GM18873 (cell line): ENCODE measurements at regions not wholly inside any gene's neighbourhood (a gene's known extent, or its start where the extent isn't known, plus 50 kb on each side); places are given as distances from the start of the nearest gene placed in this dataset.
A peak's percentile ranks its signal among the peaks of the same experiment; 100 is the strongest.
"Not testable (repeated sequence)": the region's sequence is repeated elsewhere in the genome, so short reads cannot be mapped to it uniquely, and the experiment has no call there.

ENCODE experiments used
- ATAC-seq: cut with Tn5 transposase; IDR thresholded peaks from one replicate; pipeline ENCODE4 v1.9.1; 2021; ENCODE audit warnings: mild to moderate bottlenecking, moderate library complexity, moderate number of reproducible peaks; ENCODE audit not compliant: unreplicated experiment, low FRiP score

DNA sequence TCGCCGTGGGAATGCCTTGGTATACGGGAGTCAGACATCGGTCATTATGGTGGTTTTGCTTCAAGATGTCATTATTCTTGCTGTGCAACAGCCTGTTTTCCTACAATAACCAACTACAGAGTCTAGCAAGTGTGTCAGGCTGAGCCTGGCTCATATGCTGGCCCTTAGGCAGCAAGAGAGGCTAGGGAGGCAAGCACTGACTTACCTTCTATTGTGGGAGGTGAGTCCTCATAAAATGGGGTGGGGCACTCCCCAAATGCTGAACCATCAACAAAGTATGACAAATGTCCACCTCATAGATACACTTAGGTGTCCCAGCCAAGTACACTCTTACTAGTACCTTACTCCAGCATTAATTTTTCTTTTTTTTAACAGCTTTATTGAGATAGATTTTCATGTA is 77.0 kb upstream of the ATL2 start:
- no peak for ATAC-seq

DNA sequence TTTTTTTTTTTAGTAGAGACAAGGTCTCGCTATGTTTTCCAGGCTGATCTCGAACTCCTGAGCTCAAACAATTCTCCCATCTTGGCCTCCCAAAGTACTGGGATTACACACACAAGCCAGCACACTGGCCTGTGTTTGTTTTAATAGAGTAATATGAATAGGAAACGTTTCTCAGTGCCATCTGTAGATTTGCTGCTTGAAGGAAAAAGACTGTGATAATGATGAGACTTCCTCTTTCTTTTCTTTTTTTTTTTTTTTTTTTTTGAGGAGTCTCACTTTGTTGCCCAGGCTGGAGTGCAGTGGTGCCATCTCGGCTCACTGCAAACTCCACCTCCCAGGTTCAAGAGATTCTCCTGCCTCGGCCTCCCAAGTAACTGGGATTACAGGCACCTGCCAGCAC is 74.7 kb upstream of the ATL2 start:
- ATAC-seq = not testable (repeated sequence)

DNA sequence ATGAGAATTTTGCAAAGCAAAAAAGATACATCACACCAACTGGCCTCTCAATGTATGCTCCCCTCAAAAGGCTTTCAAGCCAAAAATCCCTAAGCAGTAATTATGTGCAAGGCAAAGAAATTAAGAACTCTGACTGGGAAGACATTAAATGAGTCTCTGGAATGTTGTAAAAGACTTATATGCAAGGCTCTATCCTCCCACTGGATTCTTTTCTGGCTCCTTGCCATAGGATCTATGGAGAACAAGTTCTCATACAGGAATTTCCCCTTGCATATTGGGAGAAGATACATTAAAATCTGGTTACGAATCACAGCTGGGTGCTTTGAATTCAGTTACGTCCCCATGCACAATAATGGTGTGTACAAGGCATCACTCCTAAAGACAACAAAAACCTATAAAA is 73.4 kb upstream of the ATL2 start:
- no peak for ATAC-seq

DNA sequence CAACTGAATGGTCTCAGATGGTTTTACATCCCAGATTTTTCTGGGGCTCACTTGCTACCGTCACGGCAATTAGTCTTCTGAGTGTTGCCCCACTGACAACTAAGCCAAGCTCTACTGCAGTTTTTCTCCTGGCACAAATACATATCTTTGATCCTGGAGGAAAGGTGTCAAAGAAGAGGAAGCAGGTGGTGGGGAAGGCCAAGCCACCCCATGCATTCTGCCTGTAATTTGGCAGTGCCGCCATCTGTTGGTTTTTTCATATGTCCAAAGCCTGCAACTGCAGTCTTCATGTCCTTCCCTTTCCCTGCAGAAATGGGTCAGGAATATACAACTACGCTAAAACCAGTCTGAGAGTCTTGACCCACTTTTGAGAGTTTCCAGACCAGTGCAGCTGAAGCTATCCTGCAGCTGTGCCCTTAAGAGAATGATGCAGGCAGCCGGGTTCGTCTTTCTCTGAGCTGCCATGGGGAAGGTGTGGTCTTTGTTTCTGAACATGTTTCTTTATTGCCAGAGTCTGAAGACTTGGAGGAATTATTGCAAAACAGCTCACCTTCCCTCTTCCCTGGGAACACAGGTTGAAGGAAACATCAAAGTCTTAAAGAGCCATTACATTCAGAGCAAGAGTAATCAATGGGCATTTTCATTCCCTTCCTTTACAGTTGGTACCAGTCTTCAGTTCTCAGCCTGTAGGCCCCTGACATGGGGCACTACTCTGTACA is 71.8 kb upstream of the ATL2 start:
- no peak for ATAC-seq

DNA sequence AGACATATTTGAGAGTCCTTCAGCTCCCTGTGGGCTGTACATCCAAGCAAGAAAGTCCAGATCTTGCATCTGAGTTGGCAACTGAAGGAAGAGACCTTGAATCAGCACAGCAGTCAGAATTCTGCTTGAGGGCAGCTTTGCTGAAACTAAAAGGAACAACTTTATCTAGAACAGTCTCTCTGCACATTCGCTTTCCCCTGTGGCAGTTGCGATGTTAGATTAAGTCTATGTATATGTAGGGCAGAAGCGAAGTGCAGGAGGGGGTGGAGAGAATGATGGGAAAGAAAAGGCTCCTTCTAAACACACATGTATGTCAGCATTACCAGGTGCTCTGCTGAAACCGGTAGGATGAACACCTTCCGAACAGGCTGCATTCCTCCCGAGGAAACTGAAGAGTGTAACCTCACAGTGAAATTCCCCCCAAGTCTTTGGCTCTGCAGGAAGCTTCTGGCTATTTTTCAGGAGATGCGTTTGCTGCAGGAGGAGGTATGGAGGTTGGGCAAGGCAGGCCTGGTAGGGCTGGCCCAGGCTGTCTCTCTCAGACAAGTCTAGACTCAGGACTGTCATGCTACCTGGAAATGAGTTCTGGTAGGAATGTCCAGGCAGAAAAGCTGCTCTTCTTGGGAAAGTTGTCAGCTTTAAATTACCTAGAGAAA is 70.0 kb upstream of the ATL2 start:
- no peak for ATAC-seq

DNA sequence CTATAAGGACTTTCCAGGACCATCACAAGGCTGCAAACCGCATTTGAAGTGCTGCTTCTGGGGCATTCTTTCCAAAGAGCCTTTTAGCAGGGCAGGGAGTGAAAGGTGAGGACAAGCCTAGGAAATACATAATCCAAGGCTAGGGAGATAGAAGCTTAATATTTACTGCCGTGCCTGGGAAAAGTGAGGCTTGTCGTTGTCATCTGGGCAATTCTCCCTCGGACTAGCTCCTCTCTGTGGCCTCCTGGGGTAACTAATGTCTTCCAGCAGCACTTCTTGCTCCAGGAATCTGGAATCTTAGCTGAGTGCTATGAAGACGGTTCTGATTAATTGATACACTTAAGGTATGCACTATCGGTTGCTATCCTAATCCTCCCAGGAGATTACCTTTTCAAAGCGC is 69.3 kb upstream of the ATL2 start:
- ATAC-seq = no peak

DNA sequence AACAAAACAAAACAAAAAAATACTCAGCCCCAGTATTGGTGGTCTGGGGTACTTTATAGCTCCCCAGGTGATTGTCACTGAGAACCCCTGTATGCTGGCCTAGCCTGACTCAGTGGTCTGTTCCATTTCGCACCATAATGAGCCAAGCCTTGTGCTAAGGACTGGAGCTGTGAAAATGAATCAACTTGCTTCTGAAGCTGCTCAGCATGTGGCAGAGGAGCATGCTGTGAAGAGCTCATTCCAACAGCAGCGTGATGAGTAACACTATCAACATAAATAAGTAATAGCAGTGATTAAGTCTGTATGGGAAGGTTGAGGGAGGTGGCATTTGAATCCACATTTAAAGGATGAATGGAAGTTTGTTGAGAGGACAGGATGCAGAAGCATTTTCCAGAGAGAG is 67.2 kb upstream of the ATL2 start:
- ATAC-seq = no peak

DNA sequence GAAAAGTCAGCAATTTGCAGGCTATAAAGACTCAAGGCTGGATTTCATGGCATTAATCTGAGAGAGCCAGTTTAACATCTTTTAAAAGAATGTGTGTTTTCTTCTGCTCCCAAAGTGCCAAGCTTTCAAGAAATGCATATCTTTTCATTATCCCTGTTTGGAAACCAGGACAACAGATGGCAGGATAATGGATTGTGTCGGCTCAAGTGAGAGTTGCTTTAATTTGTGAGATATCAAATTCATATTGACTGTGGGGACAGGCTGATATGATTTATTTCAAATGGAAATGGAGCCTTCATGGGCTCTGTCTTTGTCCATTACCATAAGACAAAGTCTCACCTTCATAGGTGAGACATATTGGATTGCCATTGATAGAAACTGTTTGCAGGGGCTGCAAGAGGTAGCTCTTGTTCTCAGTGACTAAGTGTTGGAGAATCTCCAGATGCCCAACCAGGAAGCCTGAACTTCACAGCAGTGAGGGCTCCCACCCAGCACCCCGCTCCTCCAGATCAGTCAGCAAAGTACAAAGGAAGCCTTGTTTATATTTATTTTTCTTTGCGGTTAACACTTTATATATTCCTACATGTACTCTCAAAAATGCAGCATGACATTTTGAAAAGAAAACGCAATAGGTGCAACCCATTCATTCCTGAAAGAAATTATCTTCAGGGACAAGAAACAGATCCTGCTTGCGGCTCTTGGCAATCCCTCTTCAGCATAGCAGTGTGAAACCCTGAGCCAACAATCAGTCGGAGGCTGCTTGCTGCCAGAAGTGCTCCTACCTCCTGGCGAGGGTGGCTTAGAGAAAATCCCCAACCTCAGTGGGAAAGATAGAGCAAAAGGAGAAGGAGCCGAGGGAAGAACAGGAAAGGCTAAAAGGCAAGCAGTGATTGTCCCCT is 65.8 kb upstream of the ATL2 start:
- no peak for ATAC-seq

DNA sequence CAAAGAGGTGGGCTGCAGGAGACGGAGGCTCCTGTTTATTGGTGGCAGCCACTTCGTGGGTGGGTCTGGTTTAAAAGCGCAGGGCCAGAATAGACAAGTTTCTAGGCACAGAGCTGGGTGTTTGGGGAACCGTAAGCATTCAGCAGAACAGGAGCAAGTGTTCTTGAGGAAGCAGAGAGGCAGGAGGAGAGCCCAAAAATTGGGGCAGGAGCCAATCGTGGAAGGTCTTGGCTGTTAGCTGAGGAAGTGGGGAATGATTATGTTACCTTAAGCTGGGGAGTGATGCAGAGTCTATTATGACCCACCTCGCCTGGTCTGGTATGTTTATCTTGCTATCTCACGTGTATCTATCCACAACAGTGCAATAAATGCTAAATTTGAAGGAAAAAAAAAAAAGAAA is 64.3 kb upstream of the ATL2 start:
- no peak for ATAC-seq

DNA sequence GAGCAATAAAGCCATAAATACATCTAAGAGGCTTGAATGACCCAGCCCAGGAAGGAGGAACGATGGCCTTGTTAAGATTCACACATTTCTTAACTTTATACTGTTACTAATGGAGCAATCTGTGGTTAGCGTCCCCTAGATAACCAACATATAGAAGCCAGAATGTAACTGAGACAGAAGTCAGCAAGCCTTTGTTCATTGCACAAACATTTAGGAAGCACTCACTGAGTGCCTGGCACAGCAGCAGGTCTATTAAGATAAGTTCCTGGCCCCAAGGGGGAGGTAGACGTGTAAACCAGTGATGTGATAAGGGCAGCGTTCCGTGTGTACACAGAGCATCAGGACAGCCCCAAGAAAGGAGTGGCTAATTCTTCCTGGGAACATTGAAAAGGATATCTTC is 63.6 kb upstream of the ATL2 start:
- ATAC-seq = no peak

DNA sequence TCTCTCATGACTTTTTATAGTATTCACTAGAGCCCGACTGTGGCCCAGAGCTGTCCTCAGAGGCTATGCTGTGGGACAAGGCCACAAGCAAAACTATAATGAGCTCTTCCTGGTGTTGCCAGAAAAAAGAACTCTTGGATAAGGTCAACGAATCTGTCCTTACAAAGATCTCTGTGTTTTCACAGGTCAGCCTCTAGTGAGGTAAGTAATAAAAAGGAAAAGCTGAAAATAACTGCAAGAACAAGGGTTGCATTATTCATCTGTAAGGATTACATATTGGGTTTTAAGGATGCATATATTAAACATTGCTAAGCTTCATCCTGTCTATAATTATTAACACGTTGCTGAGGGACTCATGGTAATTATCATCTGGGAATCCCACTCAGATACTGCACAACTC is 62.8 kb upstream of the ATL2 start:
- ATAC-seq = no peak

DNA sequence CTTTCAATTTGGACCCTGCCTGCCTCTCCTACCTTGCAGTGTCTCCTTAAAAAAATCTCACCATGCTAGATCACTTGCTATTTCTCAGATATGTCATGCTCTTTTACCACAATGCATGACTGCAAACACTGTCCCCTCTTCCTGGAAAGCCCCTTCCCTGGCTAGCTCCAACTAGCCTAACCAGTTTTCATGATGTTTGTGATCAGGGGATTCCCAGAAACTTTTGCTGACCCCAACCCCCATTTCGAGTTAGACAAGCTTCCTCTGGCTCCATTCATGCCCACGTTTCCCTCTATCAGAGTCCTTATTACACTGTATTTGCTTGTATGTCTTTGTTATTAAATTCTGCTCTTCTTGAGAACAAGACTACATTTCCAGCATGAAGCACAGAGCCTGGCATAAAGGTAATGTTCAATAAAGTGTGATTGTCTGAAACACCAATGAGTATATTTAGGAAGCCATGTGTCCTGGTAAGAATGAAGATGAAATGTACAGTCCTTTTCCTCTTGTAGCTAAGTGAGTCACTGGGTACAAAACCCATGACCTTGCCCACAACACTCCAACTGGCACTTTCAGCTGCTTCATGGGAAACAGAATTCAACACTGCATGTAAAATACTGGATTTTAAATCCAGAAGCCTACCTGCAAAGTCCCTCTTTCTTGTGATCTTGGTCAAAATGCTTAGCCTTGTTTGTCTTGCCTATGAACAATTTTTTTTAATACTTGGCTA is 62.0 kb upstream of the ATL2 start:
- peak; percentile 64 for ATAC-seq

DNA sequence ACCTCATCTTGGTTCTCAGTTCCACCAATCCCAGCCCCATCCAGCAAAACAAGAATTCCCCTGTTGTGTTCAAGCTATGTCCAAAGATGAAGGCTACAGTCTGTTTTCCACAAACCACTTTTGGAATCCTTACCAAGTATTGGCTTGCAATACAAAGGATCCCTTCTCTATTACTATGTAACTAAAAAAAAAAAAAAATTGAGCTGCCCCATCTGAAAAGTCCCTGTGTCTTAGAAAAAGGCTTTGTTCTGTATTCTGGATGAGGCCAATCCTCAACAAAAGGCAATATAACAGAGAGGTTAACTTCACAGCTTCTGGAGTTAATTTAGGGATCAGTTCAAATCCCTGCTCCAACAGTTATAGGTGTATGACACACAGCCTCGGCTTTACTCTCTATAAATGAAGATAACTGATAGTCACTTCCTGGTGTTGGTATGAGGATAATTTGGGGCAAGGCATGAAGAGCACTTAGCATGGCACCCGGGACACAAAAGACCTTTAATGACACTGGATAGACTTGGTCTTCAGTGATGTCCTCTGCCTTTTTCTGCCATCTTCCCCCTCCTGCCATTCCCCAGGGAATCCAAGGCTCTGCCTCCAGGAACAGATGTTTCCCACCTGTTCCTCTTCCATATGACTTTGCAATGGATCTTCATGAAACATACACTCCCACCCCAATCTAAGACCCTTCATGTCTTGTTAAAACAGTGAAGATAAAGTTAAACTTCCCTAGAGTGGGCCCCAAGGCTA is 61.2 kb upstream of the ATL2 start:
- ATAC-seq = no peak

DNA sequence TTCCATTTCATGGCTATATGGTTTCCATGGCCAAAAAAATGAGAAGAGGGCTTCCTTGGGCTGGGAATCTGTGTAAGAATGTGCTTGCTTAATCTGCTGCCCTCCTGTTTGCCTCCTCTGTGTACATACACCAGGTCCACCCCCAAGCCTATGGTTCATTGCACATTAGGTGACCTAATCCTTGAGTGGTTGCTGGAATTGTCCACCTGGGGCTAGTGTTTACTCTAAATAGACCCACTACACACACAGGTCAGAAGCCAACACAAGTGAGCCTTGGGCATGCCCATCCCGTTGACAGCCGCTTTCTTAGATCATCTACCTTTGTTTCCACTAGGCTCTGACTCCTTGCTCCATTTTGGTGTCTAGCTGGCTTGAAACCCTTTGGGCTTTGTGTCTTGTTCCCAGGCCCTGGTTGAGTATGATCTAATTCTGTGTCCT is 59.2 kb upstream of the ATL2 start:
- no peak for ATAC-seq

DNA sequence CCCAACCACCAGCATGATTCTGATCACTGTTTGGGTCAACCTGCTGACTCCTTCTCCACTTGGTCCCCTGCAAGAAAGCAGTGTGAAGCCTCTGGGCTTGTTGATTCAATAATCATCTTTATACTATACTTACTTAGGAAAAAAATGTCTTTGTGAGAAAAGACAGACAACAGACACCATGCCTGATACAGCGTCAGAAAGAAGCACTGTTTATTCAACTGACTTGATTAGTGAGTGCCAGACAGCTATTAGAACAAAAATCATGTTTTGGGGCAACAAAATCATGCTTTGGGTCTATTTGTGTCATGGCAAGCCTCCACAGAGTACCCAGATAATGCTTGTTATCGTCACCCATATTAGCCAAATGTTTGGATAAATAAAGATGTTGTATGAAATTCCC is 58.7 kb upstream of the ATL2 start:
- ATAC-seq = no peak

DNA sequence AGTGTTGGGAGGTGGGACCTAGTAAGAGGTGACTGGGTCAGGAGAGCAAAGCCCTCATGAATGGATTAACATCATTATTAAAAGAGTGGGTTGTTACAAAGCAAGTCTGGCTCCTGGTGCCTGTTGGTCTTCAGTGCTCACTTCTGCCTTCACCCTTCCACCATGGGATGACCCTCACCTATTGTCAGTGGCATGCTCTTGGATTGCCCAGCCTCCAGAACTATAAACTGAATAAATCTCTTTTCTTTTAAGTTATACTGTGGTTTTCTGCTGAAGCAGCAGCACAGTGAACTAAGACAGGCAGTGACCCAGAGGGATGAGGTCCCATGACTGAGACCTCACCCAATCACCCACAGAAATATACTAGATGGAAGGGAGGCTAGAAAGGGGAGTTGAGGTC is 57.5 kb upstream of the ATL2 start:
- no peak for ATAC-seq

DNA sequence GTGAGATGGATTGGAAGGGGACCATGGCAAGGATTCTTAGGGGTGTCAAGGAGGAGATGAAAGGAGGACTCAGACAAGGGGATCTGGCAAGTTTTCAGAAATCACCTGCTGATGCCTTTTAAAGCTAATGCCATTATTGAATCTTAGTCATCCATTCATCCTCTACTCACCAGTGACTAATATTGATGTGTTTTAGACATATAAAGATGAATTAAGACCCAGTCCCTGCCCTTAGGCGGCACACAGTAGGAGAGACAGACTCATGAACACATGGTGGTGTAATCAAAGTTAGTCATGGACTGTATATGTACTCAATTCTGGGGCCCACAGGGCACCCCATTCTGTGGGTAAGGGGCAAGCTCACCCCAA is 56.5 kb upstream of the ATL2 start:
- ATAC-seq = no peak

DNA sequence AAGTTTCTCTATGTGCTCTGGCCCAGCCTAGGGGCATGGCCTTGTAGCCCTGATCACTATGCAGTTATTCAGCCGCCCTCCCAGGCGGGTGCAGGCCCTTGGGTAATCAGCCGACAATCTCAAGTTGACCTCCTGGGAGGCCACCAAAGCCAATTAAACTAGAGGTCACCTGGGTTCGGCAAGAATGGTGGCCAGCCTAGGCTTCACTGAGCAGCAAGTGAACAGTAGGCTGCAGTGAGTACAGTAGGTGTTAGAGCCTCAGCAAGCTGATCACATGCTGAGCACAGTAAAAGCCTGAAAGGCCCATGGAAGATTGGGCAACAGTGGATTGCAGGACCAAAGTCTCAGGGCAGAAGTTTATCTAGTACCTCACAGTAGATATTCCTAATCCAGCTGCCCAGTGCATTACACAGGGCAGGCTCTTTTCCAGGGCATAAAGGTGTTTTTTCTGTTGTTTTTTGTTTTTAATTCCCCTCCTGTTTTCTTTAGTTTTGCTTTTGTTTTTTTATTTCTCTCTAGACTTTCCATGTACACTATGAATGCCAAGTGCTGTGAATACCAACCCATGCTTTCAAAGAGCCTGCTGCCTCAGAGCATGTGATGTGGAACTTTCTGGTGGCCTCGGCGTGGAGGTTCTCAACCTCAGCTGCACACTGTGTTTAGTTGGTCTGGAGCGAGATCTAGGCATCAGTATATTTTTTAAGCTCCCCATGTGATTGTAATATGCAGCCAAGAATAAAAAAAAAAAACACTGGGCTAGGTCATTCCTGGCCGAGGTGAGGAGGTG is 55.9 kb upstream of the ATL2 start:
- no peak for ATAC-seq

DNA sequence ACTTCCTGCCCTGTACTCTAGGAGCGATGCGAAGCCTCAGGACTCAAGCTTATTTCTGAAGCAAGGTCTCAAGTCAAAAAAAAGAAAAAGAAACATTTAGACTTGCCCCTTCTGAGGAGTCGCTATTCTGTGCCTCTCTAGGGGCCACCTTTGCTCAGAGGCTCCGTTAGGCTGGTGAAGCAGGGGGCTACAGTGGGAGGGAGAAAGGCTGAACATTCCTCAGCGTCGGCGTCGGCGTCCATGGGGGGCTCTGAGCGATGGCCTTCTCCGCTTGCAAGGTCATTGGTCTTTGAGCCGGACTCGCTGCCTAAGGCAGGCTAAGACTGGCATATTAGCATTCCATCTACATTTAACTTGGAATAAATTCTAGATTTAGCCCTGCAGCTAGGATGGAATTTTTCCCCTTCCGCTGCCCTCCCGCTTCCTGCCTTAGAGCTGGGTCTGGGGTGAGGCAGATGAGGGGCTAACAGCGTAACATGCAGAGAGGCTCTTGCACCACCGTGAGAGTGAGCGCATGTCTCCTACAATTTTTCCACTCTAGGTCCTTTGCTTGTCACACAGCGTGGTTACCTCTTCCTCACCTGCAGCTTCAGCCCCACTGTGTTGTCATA is 53.6 kb upstream of the ATL2 start:
- no peak for ATAC-seq
